PC-9 (cell line): ENCODE measurements at regions not wholly inside any gene's neighbourhood (a gene's known extent, or its start where the extent isn't known, plus 50 kb on each side); places are given as distances from the start of the nearest gene placed in this dataset.

Source experiments
- CTCF ChIP-seq: fragments of 200-600 bp; sonication (generic); conservative IDR thresholded peaks from 2 replicates; pipeline ENCODE4 v1.6.1; 2017; ENCODE audit warnings: mixed run types, antibody characterized with exemption, mild to moderate bottlenecking, moderate library complexity
- EZH2 ChIP-seq: fragments of 200-600 bp; sonication (generic); IDR thresholded peaks from 2 replicates; pipeline ENCODE4 v1.8.0; 2017; ENCODE audit warnings: antibody characterized with exemption, low read depth

DNA sequence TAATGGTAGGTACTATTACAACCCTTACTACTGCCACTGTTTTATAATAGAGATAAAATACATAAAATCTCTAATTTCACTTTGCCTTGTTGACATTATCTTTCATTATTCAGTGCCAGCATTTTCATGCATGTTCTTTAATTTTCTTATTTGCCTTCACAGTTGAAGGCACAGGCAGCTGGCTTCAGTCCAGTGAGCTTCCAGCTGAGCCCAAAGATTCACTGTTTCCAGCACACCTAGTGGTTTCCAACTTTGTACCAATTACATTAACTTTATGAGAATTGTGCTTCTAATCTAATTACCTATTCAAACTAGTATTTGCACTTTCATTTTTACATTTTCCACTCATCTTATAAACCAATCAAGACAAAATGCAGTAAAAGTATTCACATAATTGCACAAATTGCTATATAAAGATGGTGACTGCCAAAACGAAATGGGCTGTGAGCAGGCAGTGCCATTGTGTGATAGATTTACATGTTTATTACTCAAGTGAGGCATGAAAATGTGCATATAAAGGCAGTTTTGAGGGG is 228.3 kb downstream of the MFSD1 start:
- TF ChIP-seq CTCF (no peak), EZH2 (no peak)
